WTC11 (cell line): ENCODE measurements at regions not wholly inside any gene's neighbourhood (a gene's known extent, or its start where the extent isn't known, plus 50 kb on each side); places are given as distances from the start of the nearest gene placed in this dataset.

Source experiments
- ATAC-seq: fragments of 200-7000 bp; cut with Tn5 transposase; 2 replicates; pipeline ENCODE4 v1.10.0; 2021; ENCODE audit warnings: mild to moderate bottlenecking, moderate library complexity
- CTCF ChIA-PET: fragments of 300-600 bp; sonication (Branson Sonifier 250); formaldehyde crosslinking; loops from one replicate; lab custom pipeline; 2021; ENCODE audit warnings: antibody characterized with exemption; lab: Charles Lee
- POLR2A ChIA-PET: fragments of 350-600 bp; sonication (Branson Sonifier 250); formaldehyde crosslinking; loops from one replicate; lab custom pipeline; 2021; ENCODE audit warnings: antibody characterized with exemption; lab: Charles Lee
- DNase-seq: peaks from one replicate; pipeline ENCODE4 v3.0.0; 2021; ENCODE audit warnings: low spot score
- H3K27ac Mint-ChIP-seq: 2 replicates; pipeline ENCODE4 v1.8.0; 2021; ENCODE audit warnings: mixed read lengths
- H3K27me3 Mint-ChIP-seq: 2 replicates; pipeline ENCODE4 v1.8.0; 2021; ENCODE audit warnings: low read depth, mild to moderate bottlenecking, moderate library complexity, mixed read lengths
- H3K36me3 Mint-ChIP-seq: 2 replicates; pipeline ENCODE4 v1.8.0; 2021; ENCODE audit warnings: mixed read lengths
- H3K4me1 Mint-ChIP-seq: 2 replicates; pipeline ENCODE4 v1.8.0; 2022; ENCODE audit warnings: mixed read lengths
- H3K4me3 Mint-ChIP-seq: 2 replicates; pipeline ENCODE4 v1.8.0; 2021; ENCODE audit warnings: mild to moderate bottlenecking, moderate library complexity, mixed read lengths
- H3K9me3 Mint-ChIP-seq: 2 replicates; pipeline ENCODE4 v1.8.0; 2021; ENCODE audit warnings: mixed read lengths
- AR ChIP-seq: fragments of 250-450 bp; sonication (Bioruptor Pico); IDR thresholded peaks from 2 replicates; pipeline ENCODE4 v1.9.0; 2021; ENCODE audit warnings: mild to moderate bottlenecking
- ATF1 ChIP-seq: sonication (generic); formaldehyde crosslinking; IDR thresholded peaks from 2 replicates; pipeline ENCODE4 v1.8.1; 2023; ENCODE audit warnings: mild to moderate bottlenecking, moderate library complexity, missing genetic modification reagents
- CBFB ChIP-seq: sonication (generic); formaldehyde crosslinking; IDR thresholded peaks from 2 replicates; pipeline ENCODE4 v1.8.1; 2022; ENCODE audit warnings: mild to moderate bottlenecking, low read depth, missing genetic modification reagents
- MLX ChIP-seq: sonication (generic); formaldehyde crosslinking; IDR thresholded peaks from 2 replicates; pipeline ENCODE4 v1.8.1; 2023; ENCODE audit warnings: mild to moderate bottlenecking, missing genetic modification reagents, moderate library complexity
- MXD4 ChIP-seq: fragments of 250-450 bp; sonication (Bioruptor Pico); IDR thresholded peaks from 2 replicates; pipeline ENCODE4 v1.8.0; 2021; ENCODE audit warnings: mild to moderate bottlenecking, moderate library complexity, borderline replicate concordance
- MYBL2 ChIP-seq: sonication (generic); formaldehyde crosslinking; IDR thresholded peaks from 2 replicates; pipeline ENCODE4 v1.8.1; 2023; ENCODE audit warnings: mild to moderate bottlenecking, moderate library complexity, missing genetic modification reagents
- NFATC4 ChIP-seq: fragments of 250-450 bp; sonication (Bioruptor Pico); IDR thresholded peaks from 2 replicates; pipeline ENCODE4 v1.9.0; 2021; ENCODE audit warnings: mild to moderate bottlenecking
- NFE2L1 ChIP-seq: sonication (generic); formaldehyde crosslinking; IDR thresholded peaks from 2 replicates; pipeline ENCODE4 v1.8.1; 2023; ENCODE audit warnings: missing genetic modification reagents
- NR1H2 ChIP-seq: sonication (generic); formaldehyde crosslinking; IDR thresholded peaks from 2 replicates; pipeline ENCODE4 v1.9.0; 2021; ENCODE audit warnings: mild to moderate bottlenecking, moderate library complexity, missing genetic modification reagents
- NR3C1 ChIP-seq: sonication (generic); formaldehyde crosslinking; conservative IDR thresholded peaks from 2 replicates; pipeline ENCODE4 v1.8.1; 2023; ENCODE audit warnings: low read depth, mild to moderate bottlenecking, missing genetic modification reagents
- OVOL2 ChIP-seq: fragments of 250-450 bp; sonication (Bioruptor Pico); IDR thresholded peaks from 2 replicates; pipeline ENCODE4 v1.9.0; 2021; ENCODE audit warnings: mild to moderate bottlenecking, borderline replicate concordance
- SMAD3 ChIP-seq: sonication (generic); formaldehyde crosslinking; IDR thresholded peaks from 2 replicates; pipeline ENCODE4 v1.8.0; 2022; ENCODE audit warnings: missing genetic modification reagents, mild to moderate bottlenecking, borderline replicate concordance
- SP1 ChIP-seq: sonication (generic); formaldehyde crosslinking; conservative IDR thresholded peaks from 2 replicates; pipeline ENCODE4 v1.8.1; 2022; ENCODE audit warnings: missing genetic modification reagents
- TEAD4 ChIP-seq: sonication (generic); formaldehyde crosslinking; IDR thresholded peaks from 2 replicates; pipeline ENCODE4 v1.8.0; 2022; ENCODE audit warnings: mild to moderate bottlenecking, missing genetic modification reagents
- USF1 ChIP-seq: sonication (generic); formaldehyde crosslinking; IDR thresholded peaks from 2 replicates; pipeline ENCODE4 v1.8.0; 2022; ENCODE audit warnings: mild to moderate bottlenecking, missing genetic modification reagents
- USF2 ChIP-seq: sonication (generic); formaldehyde crosslinking; IDR thresholded peaks from 2 replicates; pipeline ENCODE4 v1.8.1; 2023; ENCODE audit warnings: mild to moderate bottlenecking, missing genetic modification reagents, moderate library complexity
- ZBTB21 ChIP-seq: sonication (generic); formaldehyde crosslinking; IDR thresholded peaks from 2 replicates; pipeline ENCODE4 v1.8.1; 2023; ENCODE audit warnings: mild to moderate bottlenecking, missing genetic modification reagents, borderline replicate concordance
- ZNF232 ChIP-seq: sonication (generic); formaldehyde crosslinking; IDR thresholded peaks from 2 replicates; pipeline ENCODE4 v1.8.0; 2022; ENCODE audit warnings: mild to moderate bottlenecking, missing genetic modification reagents
- ZNF263 ChIP-seq: sonication (generic); formaldehyde crosslinking; IDR thresholded peaks from 2 replicates; pipeline ENCODE4 v1.8.1; 2022; ENCODE audit warnings: low read depth, mild to moderate bottlenecking, moderate library complexity, missing genetic modification reagents
- ZNF396 ChIP-seq: fragments of 250-450 bp; sonication (Bioruptor Pico); IDR thresholded peaks from 2 replicates; pipeline ENCODE4 v1.8.0; 2021; ENCODE audit warnings: mild to moderate bottlenecking, moderate library complexity, borderline replicate concordance
- ZNF416 ChIP-seq: fragments of 250-450 bp; sonication (Bioruptor Pico); IDR thresholded peaks from 2 replicates; pipeline ENCODE4 v1.9.0; 2021; ENCODE audit warnings: mild to moderate bottlenecking, inconsistent platforms
- TF ChIP-seq, protein P1 (sequence below): sonication (generic); formaldehyde crosslinking; IDR thresholded peaks from 2 replicates; pipeline ENCODE4 v1.8.0; 2022; ENCODE audit warnings: mild to moderate bottlenecking, missing genetic modification reagents
- TF ChIP-seq, protein P2 (sequence below): fragments of 200-600 bp; IDR thresholded peaks from 2 replicates; pipeline ENCODE4 v1.8.0; 2022; ENCODE audit warnings: antibody characterized with exemption

DNA sequence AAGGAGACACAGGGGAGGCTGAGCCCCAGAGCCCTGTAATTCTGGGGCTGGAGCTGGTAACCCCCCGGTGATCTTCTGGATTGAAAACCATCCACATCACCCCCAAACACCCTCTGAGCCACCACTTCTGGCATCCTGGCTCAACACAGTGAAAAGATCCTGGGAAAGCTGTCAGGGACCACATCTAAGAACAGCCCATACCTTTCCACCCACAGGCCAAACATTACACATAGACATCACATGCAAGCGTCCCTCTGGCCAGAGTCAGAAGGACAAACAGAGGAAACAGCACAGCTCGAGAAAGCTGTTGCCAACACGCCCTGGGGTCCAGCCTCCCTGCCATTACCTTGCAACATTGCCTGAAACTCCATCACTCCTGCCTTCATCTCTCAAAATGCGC lies 469.5 kb downstream of the SOX6 start (continued):
- TF ChIP-seq USF1 (CRISPR knock-in tag) (no peak), ATF1 (CRISPR knock-in tag) (no peak), ZNF263 (CRISPR knock-in tag) (no peak), ZNF396 (CRISPR knock-in tag) (no peak), USF2 (CRISPR knock-in tag) (no peak), ZNF232 (CRISPR knock-in tag) (no peak)

- TF ChIP-seq MLX (no peak), SP1 (CRISPR knock-in tag) (no peak), AR (CRISPR knock-in tag) (no peak), NFE2L1 (CRISPR knock-in tag) (no peak), NFATC4 (CRISPR knock-in tag) (no peak), MXD4 (no peak), ZNF416 (CRISPR knock-in tag) (no peak), ZBTB21 (no peak), TEAD4 (no peak), OVOL2 (CRISPR knock-in tag) (no peak), USF1 (CRISPR knock-in tag) (no peak), SMAD3 (CRISPR knock-in tag) (no peak), MYBL2 (CRISPR knock-in tag) (no peak), CBFB (CRISPR knock-in tag) (no peak), NR1H2 (CRISPR knock-in tag) (no peak), NR3C1 (CRISPR knock-in tag) (no peak)
- TF ChIP-seq, protein P1, sequence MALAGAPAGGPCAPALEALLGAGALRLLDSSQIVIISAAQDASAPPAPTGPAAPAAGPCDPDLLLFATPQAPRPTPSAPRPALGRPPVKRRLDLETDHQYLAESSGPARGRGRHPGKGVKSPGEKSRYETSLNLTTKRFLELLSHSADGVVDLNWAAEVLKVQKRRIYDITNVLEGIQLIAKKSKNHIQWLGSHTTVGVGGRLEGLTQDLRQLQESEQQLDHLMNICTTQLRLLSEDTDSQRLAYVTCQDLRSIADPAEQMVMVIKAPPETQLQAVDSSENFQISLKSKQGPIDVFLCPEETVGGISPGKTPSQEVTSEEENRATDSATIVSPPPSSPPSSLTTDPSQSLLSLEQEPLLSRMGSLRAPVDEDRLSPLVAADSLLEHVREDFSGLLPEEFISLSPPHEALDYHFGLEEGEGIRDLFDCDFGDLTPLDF (CRISPR knock-in tag): no peak
- TF ChIP-seq, protein P2, sequence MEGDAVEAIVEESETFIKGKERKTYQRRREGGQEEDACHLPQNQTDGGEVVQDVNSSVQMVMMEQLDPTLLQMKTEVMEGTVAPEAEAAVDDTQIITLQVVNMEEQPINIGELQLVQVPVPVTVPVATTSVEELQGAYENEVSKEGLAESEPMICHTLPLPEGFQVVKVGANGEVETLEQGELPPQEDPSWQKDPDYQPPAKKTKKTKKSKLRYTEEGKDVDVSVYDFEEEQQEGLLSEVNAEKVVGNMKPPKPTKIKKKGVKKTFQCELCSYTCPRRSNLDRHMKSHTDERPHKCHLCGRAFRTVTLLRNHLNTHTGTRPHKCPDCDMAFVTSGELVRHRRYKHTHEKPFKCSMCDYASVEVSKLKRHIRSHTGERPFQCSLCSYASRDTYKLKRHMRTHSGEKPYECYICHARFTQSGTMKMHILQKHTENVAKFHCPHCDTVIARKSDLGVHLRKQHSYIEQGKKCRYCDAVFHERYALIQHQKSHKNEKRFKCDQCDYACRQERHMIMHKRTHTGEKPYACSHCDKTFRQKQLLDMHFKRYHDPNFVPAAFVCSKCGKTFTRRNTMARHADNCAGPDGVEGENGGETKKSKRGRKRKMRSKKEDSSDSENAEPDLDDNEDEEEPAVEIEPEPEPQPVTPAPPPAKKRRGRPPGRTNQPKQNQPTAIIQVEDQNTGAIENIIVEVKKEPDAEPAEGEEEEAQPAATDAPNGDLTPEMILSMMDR: no peak
- H3K4me3 Mint-ChIP-seq: no peak overlapping the region
- H3K4me1 Mint-ChIP-seq: peaks cover 2% of the 10 kb centered on the region; the same call in 1 of the 2 replicates
- ATAC-seq (no peak), DNase-seq (no peak)
- H3K27me3 Mint-ChIP-seq: no peaks in the 10 kb centered on the region
- ChIA-PET CTCF (interaction anchor here (0.6 to 1.0 kb wide), 2 partner anchors 69 to 718 kb away, joined by 3 read pairs; no protein-coding TSS in a partner anchor), POLR2A (no interaction called here)
- no peak overlapping the region for H3K27ac Mint-ChIP-seq
- H3K36me3 Mint-ChIP-seq: no peaks in the 10 kb centered on the region
- H3K9me3 Mint-ChIP-seq: no peaks in the 10 kb centered on the region
Measured at GRCh38 chr11:15888556-15889345, 467.6 kb downstream of the SOX6 start.
